ENCODE measurements at regions not wholly inside any gene's neighbourhood (a gene's known extent, or its start where the extent isn't known, plus 50 kb on each side); places are given as distances from the start of the nearest gene placed in this dataset.

- no peak for TF ChIP-seq EZH2 (IDR thresholded peaks at IDR 0.05; ENCODE audit: borderline replicate concordance, low read length)
- TF ChIP-seq CTCF (IDR thresholded peaks at IDR 0.05; ENCODE audit: low read length), result no peak
Measured at GRCh38 chr10:61822096-61822495, 79.4 kb upstream of the ARID5B start.
